A673 (cell line): ENCODE measurements at regions not wholly inside any gene's neighbourhood (a gene's known extent, or its start where the extent isn't known, plus 50 kb on each side); places are given as distances from the start of the nearest gene placed in this dataset.
"Not testable (repeated sequence)": the region's sequence is repeated elsewhere in the genome, so short reads cannot be mapped to it uniquely, and the experiment has no call there.

ENCODE experiments used
- BruUV-seq: library from RNA; stranded (reverse); fragments of 400-500 nt; replicated peaks from 2 replicates; lab custom pipeline; 2021; lab: Mats Ljungman, UMichigan
- CTCF ChIA-PET: fragments of 300-600 bp; sonication (Branson Sonifier 250); formaldehyde crosslinking; loops from one replicate; lab custom pipeline; 2022; ENCODE audit warnings: antibody characterized with exemption; lab: Charles Lee
- POLR2A ChIA-PET: fragments of 300-600 bp; sonication (Branson Sonifier 250); formaldehyde crosslinking; loops from one replicate; lab custom pipeline; 2022; ENCODE audit warnings: antibody characterized with exemption; ENCODE audit not compliant: low non-redundant PET; lab: Charles Lee
- DNase-seq: peaks from one replicate; pipeline ENCODE4 v3.0.0-alpha.2; 2015; ENCODE audit warnings: low spot score
- H3K27ac ChIP-seq: fragments of 200-600 bp; sonication (generic); 2 replicates; pipeline ENCODE4 v1.5.1; 2016; ENCODE audit warnings: mixed run types, low read depth, mild to moderate bottlenecking, mixed read lengths, antibody characterized with exemption, low read length; ENCODE audit not compliant: poor library complexity, severe bottlenecking
- H3K27me3 ChIP-seq: fragments of 200-600 bp; sonication (generic); replicated peaks from 2 replicates; pipeline ENCODE4 v1.6.1; 2017; ENCODE audit warnings: mixed run types, low read depth, mild to moderate bottlenecking, mixed read lengths, antibody characterized with exemption, low read length; ENCODE audit not compliant: insufficient read depth, poor library complexity
- H3K36me3 ChIP-seq: fragments of 200-600 bp; sonication (generic); 2 replicates; pipeline ENCODE4 v1.6.1; 2016; ENCODE audit warnings: mixed run types, mild to moderate bottlenecking, mixed read lengths, antibody characterized with exemption, low read length; ENCODE audit not compliant: insufficient read depth, poor library complexity, severe bottlenecking
- H3K4me1 ChIP-seq: fragments of 200-600 bp; sonication (generic); 2 replicates; pipeline ENCODE4 v1.6.1; 2017; ENCODE audit warnings: mixed run types, mild to moderate bottlenecking, mixed read lengths, antibody characterized with exemption, low read length; ENCODE audit not compliant: insufficient read depth, poor library complexity, severe bottlenecking
- H3K4me3 ChIP-seq: fragments of 200-600 bp; sonication (generic); 2 replicates; pipeline ENCODE4 v1.5.1; 2016; ENCODE audit warnings: low read depth, mixed run types, mild to moderate bottlenecking, mixed read lengths, low read length; ENCODE audit not compliant: poor library complexity, severe bottlenecking
- H3K9me3 ChIP-seq: fragments of 200-600 bp; sonication (generic); 2 replicates; pipeline ENCODE4 v1.6.1; 2016; ENCODE audit warnings: mixed run types, low read depth, mild to moderate bottlenecking, mixed read lengths, antibody characterized with exemption, low read length; ENCODE audit not compliant: poor library complexity, severe bottlenecking
- intact Hi-C: fragments of 100-400 bp; cut with micrococcal nuclease; formaldehyde crosslinking; loops from one replicate; pipeline ENCODE4 v1.10.0; 2022; ENCODE audit not compliant: unreplicated experiment

DNA sequence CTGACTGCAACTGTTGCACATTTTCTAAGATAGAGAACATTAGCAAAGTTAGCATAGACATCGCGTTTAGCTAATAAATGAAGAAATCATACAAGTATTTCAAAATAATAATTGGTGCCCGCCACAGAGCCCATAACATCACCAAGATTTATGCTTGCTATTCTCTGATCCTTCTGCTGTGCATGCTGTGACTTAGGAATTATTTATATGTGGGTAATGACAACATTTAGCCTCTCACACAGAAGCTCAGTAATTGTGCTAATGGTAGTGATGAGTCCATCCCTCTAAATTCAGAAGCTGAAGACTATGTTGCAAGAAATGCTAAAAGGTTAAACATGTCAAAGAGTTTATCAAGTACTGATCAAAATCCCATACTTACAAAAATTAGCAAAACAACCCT, 677.0 kb upstream of the PABPC5 start:
- BruUV-seq, CTCF ChIA-PET, POLR2A ChIA-PET, H3K4me1 ChIP-seq, H3K27ac ChIP-seq, DNase-seq, H3K9me3 ChIP-seq, H3K27me3 ChIP-seq, H3K36me3 ChIP-seq, H3K4me3 ChIP-seq, intact Hi-C loops: not testable (repeated sequence)

DNA sequence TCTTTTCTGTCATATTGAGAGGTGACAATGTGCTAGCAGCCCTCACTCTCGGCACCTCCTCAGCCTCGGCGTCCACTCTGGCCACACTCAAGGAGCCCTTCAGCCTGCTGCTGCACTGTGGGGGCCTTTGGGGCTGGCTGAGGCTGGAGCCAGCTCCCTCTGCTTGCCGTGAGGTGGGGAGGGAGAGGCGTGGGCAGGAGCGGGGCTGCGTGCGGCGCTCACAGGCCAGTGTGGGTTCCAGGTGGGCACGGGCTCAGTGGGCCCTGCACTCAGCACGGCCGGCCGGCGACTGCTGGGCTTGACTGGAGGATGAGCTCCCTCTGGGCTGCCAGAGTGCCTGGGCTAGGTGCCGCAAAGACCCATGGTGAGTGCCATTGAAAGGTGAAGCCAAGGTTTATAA, 669.2 kb upstream of the PABPC5 start:
- H3K27ac ChIP-seq, POLR2A ChIA-PET, DNase-seq, H3K4me3 ChIP-seq, H3K9me3 ChIP-seq, BruUV-seq, CTCF ChIA-PET, intact Hi-C loops, H3K4me1 ChIP-seq, H3K36me3 ChIP-seq, H3K27me3 ChIP-seq: not testable (repeated sequence)

- H3K4me3 ChIP-seq, BruUV-seq, CTCF ChIA-PET, POLR2A ChIA-PET, DNase-seq, H3K27me3 ChIP-seq, H3K27ac ChIP-seq, H3K36me3 ChIP-seq, H3K9me3 ChIP-seq, intact Hi-C loops, H3K4me1 ChIP-seq: not testable (repeated sequence)
Measured at GRCh38 chrX:90780286-90780789, 654.3 kb upstream of the PABPC5 start.
